Gastrocnemius medialis (tissue), 4 donors: ENCODE measurements at regions not wholly inside any gene's neighbourhood (a gene's known extent, or its start where the extent isn't known, plus 50 kb on each side); places are given as distances from the start of the nearest gene placed in this dataset.

Experiments
- ATAC-seq, 2 donors: fragments of 150-250 bp; one replicate each; pipeline ENCODE4 v1.9.1; 2016
- DNase-seq, 2 donors: peaks; one replicate each; pipeline ENCODE4 v3.0.0-alpha.2; 2019
- H3K27ac ChIP-seq, 4 donors: fragments of 200-600 bp; sonication (generic); 1 replicate in 1 of 4; 2 replicates in 3 of 4; pipeline ENCODE4 v1.5.1; 2016 to 2018; ENCODE audit warnings: mild to moderate bottlenecking in 2 of 4, moderate library complexity in 1 of 4
- H3K27me3 ChIP-seq, 3 donors: fragments of 200-600 bp; sonication (generic) in 2 of 3; 1 replicate in 1 of 3; 2 replicates in 2 of 3; pipeline versions ENCODE4 v1.5.1 to v1.6.0; 2016 to 2019; ENCODE audit warnings: mild to moderate bottlenecking in 1 of 3, moderate library complexity in 1 of 3
- H3K36me3 ChIP-seq, 2 donors: fragments of 200-600 bp; sonication (generic) in 1 of 2; one replicate each; pipeline ENCODE4 v1.5.1; 2017 to 2018
- H3K4me1 ChIP-seq, 2 donors: fragments of 200-600 bp; sonication (generic) in 1 of 2; one replicate each; pipeline ENCODE4 v1.5.1; 2016 to 2017; ENCODE audit warnings: mild to moderate bottlenecking in 2 of 2
- H3K4me3 ChIP-seq, 4 donors: fragments of 200-600 bp; sonication (generic) in 3 of 4; 1 replicate in 1 of 4; 2 replicates in 3 of 4; pipeline ENCODE4 v1.5.1; 2016 to 2019; ENCODE audit warnings: mild to moderate bottlenecking in 2 of 4
- H3K9me3 ChIP-seq, 3 donors: fragments of 200-600 bp; sonication (generic) in 2 of 3; 1 replicate in 1 of 3; 2 replicates in 2 of 3; pipeline ENCODE4 v1.5.1; 2016 to 2019
- CTCF ChIP-seq, 5 experiments: fragments of 450-650 bp in 3 of 5; fragments of 200-600 bp in 2 of 5; sonication (generic) in 2 of 5; IDR thresholded peaks in 4 of 5; conservative IDR thresholded peaks in 1 of 5; 1 replicate in 4 of 5; 2 replicates in 1 of 5; pipeline ENCODE4 v1.5.1; 2016 to 2019; ENCODE audit warnings: antibody characterized with exemption in 5 of 5, mild to moderate bottlenecking in 3 of 5, moderate library complexity in 3 of 5
- POLR2A ChIP-seq, 2 donors: fragments of 450-650 bp; IDR thresholded peaks; one replicate each; pipeline ENCODE4 v1.6.1; 2017; ENCODE audit warnings: antibody characterized with exemption in 2 of 2, mild to moderate bottlenecking in 2 of 2, moderate library complexity in 2 of 2
- in situ Hi-C, 4 donors: fragments of 200-750 bp; cut with MboI; loops; one replicate each; pipeline versions ENCODE4 v1.15.0 to v1.8.0; 2017; ENCODE audit warnings: low sequenced_read_pairs in 4 of 4
- intact Hi-C: fragments of 100-400 bp; cut with DNase I; formaldehyde crosslinking; loops from one replicate; pipeline ENCODE4 v1.15.1; 2023; ENCODE audit warnings: low total_unique reads

- DNase-seq (no peak), ATAC-seq (no peak)
- in situ Hi-C loops: no loop called here
- TF ChIP-seq POLR2A (IDR thresholded peaks at IDR 0.05) (no peak), CTCF (IDR thresholded peaks at IDR 0.05 in 4 of 5, conservative IDR thresholded peaks at IDR 0.05 in 1 of 5) (no peak)
- Histone ChIP-seq H3K27me3 (no peaks in the 10 kb centered on the region), H3K4me3 (no peak overlapping the region), H3K27ac (no peak overlapping the region), H3K9me3 (no peaks in the 10 kb centered on the region), H3K36me3 (no peaks in the 10 kb centered on the region), H3K4me1 (no peaks in the 10 kb centered on the region)
- intact Hi-C loops: no loop called here
Observed at GRCh38 chr10:128693493-128694131, 567.4 kb upstream of the MKI67 start.

- H3K27ac ChIP-seq: no peak overlapping the region
- ATAC-seq: no peak
Observed at GRCh38 chr10:128694168-128694850, 568.1 kb upstream of the MKI67 start.

GRCh38 chr10:128694851-128695725 lies 568.9 kb upstream of the MKI67 start:
- TF ChIP-seq POLR2A (IDR thresholded peaks at IDR 0.05): no peak
- no peak for TF ChIP-seq CTCF (IDR thresholded peaks at IDR 0.05 in 4 of 5, conservative IDR thresholded peaks at IDR 0.05 in 1 of 5)
- Histone ChIP-seq H3K36me3 (no peaks in the 10 kb centered on the region), H3K9me3 (no peaks in the 10 kb centered on the region), H3K4me3 (no peak overlapping the region), H3K4me1 (no peaks in the 10 kb centered on the region), H3K27ac (no peak overlapping the region), H3K27me3 (no peaks in the 10 kb centered on the region)
- DNase-seq: no peak
- no peak for ATAC-seq
- intact Hi-C loops (no loop called here), in situ Hi-C loops (no loop called here)

More at GRCh38 chr10:128694168-128694850, 568.1 kb upstream of the MKI67 start:
- Histone ChIP-seq H3K4me1 (no peaks in the 10 kb centered on the region), H3K9me3 (no peaks in the 10 kb centered on the region), H3K27me3 (no peaks in the 10 kb centered on the region), H3K36me3 (no peaks in the 10 kb centered on the region), H3K4me3 (no peak overlapping the region)
- intact Hi-C loops: no loop called here
- TF ChIP-seq POLR2A (IDR thresholded peaks at IDR 0.05) (no peak), CTCF (IDR thresholded peaks at IDR 0.05 in 4 of 5, conservative IDR thresholded peaks at IDR 0.05 in 1 of 5) (no peak)
- in situ Hi-C loops: no loop called here
- no peak for DNase-seq

- H3K4me3 ChIP-seq: no peak overlapping the region
- no peaks in the 10 kb centered on the region for H3K27me3 ChIP-seq
- ATAC-seq (no peak), DNase-seq (no peak)
- no peak overlapping the region for H3K27ac ChIP-seq
- in situ Hi-C loops (no loop called here), intact Hi-C loops (no loop called here)
- TF ChIP-seq CTCF (IDR thresholded peaks at IDR 0.05 in 4 of 5, conservative IDR thresholded peaks at IDR 0.05 in 1 of 5) (no peak), POLR2A (IDR thresholded peaks at IDR 0.05) (no peak)
- H3K9me3 ChIP-seq: no peaks in the 10 kb centered on the region
- no peaks in the 10 kb centered on the region for H3K36me3 ChIP-seq
- no peaks in the 10 kb centered on the region for H3K4me1 ChIP-seq
Observed at GRCh38 chr10:128695931-128696330, 569.7 kb upstream of the MKI67 start.
